ENCODE measurements at regions not wholly inside any gene's neighbourhood (a gene's known extent, or its start where the extent isn't known, plus 50 kb on each side); places are given as distances from the start of the nearest gene placed in this dataset.

DNA sequence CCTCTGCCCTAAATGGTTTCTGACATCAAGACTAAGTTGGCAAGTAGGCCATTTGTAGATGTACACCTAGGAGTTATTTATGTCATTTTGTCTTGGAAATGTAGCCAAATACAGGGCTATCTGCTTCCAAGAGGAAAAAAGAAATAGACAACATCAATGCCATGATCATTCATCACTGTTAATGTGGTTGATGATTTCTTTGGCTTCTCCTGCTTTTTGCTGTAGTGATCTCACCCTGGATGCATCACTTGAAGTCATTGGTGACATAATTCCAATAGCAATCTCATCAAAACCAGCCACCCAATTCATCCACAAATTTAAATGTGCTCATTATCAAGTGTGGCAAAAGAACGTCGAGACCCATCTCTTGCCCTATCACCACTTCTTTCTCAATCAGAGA lies 222.6 kb upstream of the PPARGC1A start:
- DNase-seq (ENCODE audit: low read depth in 2 of 2), result no peak

DNA sequence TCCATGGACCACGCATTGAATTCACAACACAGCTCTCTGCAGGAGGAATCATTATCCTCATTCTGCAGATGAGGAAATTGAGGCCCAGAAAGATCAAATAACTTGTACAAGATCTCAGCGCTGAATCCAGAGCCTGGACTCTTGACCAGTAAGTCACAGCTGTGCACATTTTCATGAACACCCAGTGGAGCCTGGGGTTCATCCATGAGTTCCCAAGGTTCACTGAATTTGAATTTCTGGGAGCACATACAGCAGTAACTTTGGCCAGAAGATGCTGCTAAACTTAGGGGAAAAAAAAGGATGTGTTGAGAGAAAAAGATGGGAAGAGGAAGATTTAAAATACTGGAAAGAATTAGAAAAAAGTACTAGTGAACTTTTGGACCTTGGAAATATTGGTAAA lies 218.7 kb upstream of the PPARGC1A start:
- DNase-seq (ENCODE audit: low read depth in 2 of 2), result no peak

DNA sequence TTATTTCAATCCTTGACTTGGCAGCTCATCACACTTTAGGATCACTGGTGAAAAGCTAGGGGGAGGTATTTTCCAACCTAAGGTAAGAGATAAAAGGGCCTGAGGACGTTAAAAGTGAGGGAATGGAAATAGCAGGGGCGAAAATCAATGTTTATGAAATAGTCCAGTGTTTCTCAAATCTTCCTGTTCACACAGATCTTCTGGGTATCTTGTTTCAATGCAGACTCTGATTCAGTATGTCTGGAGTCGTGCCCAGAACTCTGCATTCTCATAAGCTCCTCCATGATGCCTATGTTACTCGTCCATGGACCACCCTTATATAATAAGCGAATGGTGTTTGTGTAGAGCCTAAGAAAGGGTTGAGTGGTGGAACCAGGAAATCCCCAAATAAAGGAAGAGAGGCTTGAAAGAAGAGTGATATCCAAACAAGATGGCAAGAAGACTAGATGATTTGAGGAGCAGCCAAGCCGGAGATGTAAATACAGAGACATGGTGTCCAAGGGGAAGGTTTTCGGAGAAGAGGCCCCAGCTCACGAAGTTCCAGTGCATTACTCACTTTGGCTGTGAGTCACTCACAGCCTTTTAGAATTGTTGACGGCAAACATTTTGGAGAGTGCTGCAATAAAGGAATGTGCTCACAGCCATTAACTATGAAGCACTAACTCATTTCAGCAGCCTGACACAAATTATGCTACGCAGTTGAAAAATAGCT lies 215.6 kb upstream of the PPARGC1A start:
- DNase-seq (ENCODE audit: low read depth in 2 of 2), result peak; percentile 95

DNA sequence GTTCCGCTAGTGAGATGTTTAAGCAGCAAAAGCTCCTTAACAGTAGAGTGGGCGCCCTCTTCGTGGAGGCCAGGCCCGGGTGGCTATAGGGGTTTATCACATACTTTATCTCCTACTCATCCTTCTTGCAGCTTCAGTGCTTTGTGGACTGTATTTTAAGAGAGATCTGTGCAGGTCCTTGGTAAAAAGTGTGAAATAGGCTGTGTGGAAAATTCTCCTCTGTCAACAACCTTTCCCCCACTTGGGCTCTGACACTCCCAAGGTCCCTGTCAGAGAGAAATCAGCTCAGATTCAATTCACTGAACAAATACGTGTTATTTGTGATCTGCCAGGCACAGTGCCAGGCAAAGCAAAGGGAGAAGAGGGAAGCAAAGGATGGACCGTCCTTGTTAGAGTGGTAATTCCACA lies 214.3 kb upstream of the PPARGC1A start:
- DNase-seq (ENCODE audit: low read depth in 2 of 2), result no peak

DNA sequence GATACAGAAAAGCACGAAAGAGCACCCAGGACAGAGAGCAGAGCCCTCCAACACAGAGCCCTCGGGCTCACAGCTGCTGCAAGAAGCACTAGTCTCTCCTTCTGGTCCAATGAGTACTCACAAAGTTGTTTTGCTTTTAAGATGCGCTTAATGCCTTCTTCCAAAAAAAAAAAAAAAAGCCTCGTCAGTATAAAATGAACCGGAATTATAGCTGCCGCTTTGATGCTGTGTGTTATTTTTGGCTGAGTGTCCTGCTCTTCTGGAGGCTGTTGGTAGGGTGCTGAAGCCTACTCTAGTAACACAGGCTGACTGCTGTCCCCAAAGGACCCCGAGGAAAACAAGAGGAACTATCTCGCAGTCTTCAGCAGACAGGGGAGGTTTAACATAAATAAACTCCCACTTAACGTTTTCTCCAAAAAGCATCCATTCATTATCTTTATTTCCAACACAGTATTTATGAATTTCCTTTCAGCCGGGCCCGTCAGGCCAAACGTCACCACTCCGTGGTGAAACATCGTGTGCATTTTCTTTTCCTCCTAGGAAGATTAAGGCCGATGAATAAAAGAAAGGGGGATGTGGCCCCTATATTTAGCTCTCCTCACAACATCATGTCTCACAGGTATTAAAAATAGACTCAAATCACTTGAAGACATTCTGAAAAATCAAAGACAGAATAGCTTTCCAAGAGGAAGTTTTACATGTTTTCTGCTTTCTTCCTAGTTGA lies 213.7 kb upstream of the PPARGC1A start:
- DNase-seq (ENCODE audit: low read depth in 2 of 2), result no peak

DNA sequence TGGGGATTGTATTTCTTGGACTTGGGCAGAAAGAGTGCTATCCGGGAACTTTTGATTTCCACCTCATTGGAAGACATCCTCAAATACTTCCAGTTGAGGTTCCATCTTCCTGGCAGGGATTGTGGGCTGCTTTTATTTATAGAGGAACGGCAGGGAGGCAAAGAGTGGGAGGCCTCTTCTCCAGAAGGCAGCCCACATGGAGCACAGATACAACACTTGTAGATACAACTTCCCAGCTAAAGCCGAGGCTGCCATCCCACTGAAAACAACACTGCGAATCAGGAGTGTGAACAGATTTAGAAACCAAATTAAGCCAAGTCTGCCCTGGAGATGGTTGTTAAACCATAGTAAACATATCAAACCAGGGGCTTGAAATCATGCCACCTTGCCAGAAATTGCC lies 212.8 kb upstream of the PPARGC1A start:
- no peak for DNase-seq (ENCODE audit: low read depth in 2 of 2)

DNA sequence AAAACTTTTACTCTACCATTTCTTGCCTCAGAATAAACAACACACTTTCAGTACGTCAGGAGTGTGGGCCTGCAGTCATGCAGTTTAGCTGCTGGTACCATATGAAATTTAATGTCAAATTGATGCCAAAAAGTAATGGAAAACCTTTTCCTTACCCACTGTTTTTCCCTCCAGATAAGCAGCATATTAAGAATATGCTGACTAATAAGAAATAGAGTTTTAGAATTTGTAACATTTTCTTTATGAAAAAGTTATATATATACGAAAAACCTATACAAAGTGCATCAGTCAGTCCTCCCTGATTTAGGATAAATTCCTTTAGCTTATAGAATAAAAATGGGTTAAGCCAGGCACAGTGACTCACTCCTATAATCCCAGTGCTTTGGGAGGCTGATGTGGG lies 206.8 kb upstream of the PPARGC1A start:
- DNase-seq (ENCODE audit: low read depth in 2 of 2), result no peak

DNA sequence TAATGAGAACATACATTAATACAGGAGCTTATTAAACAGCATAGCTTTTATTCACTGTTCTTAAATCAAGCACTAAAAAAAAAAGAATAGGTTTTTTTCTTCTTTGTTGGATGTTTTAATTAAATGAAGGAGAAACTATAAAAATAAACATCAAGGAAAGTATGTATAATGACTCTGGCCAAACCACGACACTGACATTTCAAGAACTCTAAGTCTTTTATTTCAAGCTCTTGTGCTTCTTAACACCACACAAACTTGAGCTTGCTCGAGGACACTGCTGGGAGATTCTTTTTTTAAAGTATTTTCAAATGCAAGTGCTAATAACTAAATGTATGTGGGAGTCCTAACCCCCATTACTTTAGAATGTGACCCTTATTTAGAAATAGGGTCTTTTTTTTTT lies 204.9 kb upstream of the PPARGC1A start:
- DNase-seq (ENCODE audit: low read depth in 2 of 2), result no peak

DNA sequence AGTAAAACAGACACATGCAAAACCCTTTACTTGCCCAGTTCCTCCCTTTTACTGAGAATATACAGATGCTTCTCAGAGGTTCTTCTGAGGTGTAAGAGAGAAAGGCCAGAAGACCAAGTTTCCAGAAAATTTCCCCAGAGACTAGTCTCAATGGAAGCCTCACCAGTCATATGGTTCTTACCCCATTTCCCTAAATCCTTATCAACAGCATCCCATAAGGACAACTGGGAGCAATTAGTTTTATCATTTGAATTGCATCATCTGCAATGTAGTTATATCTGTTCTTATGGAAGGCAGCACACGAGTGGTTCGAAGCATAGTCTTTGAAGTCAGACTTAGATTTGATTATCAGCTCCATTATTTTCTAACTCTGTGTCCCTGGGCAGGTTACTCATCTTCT lies 203.6 kb upstream of the PPARGC1A start:
- no peak for DNase-seq (ENCODE audit: low read depth in 2 of 2)

DNA sequence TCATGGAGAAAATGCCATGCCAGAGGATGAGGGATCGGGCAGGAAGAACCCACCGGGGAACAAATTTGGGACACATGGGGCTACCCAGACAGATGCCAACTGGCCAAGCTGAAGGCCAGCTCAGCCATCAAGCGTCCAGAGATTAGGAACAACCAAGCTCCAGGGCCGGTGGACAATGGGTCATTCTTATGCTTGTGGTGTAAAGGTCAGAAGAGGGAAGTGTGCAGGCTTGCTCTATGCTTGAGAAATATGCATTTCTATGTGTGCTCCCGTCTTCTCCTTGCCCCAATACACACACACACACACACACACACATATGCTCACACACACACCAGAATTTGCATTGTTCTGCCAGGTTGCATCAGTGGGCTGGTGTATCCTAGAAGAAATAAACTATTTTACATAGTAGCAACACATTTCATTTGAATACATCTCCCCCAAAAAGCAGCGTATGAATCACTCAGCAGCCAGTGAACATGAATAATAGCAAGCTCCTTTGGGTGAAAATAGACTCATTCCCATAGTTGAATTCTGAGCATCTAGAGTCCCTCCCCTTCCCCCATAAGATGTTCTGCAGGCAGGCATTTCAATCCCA lies 201.9 kb upstream of the PPARGC1A start:
- peak in 1 of 2 experiments; percentile 40 for DNase-seq (ENCODE audit: low read depth in 2 of 2)

DNA sequence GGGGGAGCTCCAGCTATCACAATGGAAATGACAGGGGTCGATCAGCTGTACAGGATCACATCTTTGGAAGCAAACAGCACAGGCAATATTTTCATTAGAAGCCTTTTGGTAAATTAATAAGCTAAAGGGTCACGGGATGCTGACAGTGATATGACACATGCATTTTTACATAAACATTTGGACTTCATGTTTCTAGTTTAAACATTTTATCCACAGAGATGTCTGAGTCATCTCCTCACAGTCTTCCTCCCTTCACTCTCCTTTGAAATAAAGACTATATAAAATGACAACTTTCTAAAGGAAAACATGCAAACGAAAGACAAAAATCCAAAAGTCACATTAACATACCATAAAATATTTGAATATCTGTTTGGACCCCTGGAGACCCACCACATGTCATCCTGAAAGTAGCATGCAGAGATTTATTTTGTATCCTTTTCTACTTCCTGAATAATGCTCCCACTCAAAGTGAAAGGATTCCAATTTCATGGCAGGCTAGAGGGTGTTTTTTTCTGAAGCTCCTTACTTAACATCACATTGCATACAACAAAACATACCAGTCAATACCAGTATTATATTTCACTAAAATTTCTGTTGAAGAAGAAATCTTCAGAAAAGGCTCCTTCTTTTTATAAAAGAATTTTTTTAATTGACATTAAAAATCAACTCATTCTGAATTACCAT lies 200.1 kb upstream of the PPARGC1A start:
- peak; percentile 54 to 60 for DNase-seq (ENCODE audit: low read depth in 2 of 2)

DNA sequence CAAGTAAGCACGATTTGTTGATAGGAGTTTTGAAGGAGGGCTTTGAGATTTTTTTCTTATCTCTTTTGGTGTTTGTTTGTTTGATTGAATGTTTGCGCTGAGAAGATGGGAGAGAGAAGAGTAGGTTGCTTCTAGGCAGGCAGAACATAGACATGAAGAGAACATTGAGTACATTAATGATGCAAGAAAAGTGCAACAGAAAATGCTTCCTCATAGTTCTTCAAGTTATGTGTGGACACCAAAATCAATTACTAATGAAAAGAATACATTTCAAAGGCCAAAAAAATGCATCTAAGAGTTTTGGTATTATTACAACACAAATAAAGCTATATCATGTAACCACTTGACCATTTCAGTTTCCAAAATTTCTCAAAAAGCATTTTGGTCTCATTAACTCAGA lies 191.0 kb upstream of the PPARGC1A start:
- DNase-seq (ENCODE audit: low read depth in 2 of 2), result no peak

DNA sequence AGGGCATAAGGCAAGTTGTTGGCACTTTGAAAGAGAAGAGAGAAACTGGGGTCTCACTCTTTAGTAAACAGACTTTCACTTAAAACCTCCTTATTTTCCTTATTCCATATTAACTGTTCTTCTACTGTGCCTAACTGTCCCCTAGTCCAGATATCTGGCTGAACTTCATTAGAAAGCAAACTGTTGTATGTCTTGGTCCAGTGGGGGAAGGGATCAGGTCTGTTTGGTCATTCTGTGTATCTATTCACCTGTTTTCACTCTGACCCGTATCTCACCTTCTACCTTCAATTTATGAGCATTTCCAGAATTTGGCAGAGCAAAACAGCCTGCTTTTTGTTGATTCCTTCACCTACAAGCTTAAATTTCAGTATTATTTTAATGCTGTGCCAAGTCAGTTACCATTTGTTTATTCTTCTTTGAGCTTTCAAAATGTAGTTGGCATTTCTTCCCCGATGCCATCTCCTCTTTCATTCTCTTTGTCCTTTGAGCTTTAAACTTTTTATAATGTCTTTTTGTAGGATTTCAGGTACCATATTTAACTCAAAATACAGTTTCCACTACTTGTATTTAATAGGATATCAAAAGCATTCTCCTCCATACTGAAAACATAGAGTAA lies 188.6 kb upstream of the PPARGC1A start:
- DNase-seq (ENCODE audit: low read depth in 2 of 2), result no peak

DNA sequence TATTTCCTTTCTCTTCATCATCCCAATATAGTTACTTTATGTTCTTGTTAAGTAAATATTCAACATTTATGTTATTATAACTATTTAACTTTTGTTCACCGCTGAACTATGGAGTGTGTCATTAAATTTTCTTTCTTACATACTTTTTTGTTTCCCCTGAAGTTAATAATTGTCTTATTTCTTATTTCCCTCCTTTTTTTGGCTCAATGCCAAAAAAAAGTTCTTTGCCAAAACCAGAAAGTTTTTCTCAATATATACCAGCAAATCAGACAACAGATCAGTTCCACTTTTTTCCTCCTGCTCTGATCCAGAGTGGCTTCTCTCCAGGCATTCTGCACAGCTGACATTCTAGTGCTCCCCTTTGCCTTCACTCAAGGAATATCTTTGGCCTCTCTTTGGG lies 187.0 kb upstream of the PPARGC1A start:
- DNase-seq (ENCODE audit: low read depth in 2 of 2), result no peak

DNA sequence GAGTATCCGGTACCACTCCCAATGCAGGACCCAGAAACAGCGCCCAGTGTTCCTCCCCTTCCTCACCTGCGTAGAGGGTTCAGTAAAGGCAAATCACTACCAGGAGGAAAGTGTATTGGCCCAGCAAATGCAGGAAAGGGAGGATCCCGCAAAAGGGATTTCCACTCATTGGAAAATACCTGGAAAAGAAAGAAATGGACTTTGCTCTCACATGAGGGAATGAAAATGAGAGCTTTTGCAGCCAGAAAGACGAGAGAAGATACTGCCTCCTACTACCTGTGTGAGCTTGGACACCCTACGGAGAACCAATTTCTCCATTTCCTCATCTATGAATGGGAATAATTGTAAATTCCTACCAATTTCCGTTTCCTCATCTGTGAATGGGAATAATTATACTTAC lies 184.1 kb upstream of the PPARGC1A start:
- DNase-seq (ENCODE audit: low read depth in 2 of 2), result no peak

DNA sequence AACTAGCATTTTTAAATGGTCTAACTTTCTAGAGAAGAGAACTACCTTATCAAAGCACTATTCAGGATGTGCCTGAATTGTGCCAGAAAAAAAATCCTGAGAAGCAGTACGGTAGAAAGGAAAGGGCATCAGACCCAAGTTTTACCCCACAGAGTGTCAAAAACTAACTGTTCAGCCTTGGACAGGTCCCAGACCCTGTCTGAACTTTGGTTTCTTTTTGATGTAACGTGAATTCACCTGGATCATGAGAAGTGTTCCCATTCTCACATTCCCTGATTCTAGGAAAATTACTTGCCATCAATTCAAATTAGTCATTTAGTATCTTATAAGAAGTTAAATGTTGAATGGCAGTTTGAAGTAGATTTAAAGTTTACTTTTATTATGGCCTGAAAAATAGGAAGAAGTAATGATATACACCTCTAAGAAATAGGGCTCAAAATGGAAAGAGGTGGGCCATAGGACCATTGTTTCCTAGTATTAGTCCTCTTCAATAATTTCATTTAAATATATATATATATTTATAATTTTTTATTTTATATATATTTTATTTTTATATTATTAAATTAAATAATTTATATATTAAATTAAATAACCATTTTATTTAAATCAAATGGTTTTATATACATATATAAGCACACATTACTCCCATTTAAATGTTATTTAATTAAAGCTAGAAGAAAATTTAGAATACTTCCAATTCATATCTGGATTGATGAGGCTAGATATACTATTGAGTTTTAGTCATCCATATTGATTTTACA lies 181.9 kb upstream of the PPARGC1A start:
- no peak for DNase-seq (ENCODE audit: low read depth in 2 of 2)

DNA sequence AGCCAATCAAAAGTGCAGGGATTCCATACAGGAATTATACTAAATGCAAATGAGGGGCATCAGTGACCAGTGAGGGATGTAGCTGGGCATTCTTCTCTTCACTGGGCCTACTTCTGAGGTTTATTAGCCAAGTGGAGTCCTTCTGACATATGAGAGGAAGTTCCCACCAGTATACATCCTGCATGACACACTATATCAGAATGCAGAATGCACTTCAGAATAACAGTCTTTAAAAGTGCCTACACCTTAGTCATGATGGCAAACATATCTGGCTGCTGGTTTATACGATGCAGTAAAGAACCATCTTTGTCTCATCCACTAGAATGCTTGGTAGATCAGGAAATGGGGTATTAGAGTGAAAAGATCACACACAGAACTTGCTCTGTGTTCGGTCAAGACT lies 180.3 kb upstream of the PPARGC1A start:
- DNase-seq (ENCODE audit: low read depth in 2 of 2), result peak; percentile 37 to 45

DNA sequence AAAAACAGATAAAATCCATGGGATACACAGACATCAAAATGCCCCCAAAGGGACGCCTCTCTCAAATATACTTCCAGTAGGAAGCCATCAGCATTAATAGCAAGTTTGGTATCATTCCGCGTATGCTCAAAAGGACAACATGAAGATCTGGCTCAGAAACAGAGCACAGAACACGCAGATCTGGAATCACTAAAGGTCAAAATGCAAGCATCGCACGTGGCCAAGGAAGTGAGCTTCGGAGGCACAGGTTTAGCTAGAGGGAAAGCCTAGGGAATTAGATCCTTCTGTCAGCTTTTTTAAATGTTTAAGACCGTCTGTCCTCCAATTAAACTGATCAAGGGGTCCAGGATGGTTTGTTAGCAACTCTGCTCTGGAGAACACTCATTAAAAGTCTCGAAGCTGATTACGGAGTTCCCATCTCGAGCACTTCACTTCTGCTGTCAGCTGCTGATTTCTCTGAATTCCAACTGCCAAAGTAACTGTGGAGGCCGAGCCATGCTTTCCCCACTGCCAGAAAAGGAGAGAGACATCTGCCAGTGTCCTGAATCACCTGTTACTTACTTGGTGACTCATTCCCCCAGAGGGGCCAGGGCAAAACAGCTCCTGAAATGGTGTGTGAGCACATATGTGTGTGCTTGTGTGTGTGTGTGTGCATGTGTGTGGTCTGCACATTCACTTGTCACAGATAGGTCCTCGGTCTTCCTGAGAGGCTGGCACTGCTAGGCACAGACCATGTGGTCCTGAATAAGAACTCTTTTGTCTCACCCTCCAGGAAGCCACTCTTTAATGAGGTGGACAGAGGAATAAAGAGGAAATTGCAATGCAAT lies 177.7 kb upstream of the PPARGC1A start:
- DNase-seq (ENCODE audit: low read depth in 2 of 2), result peak in 1 of 2 experiments; percentile 18

DNA sequence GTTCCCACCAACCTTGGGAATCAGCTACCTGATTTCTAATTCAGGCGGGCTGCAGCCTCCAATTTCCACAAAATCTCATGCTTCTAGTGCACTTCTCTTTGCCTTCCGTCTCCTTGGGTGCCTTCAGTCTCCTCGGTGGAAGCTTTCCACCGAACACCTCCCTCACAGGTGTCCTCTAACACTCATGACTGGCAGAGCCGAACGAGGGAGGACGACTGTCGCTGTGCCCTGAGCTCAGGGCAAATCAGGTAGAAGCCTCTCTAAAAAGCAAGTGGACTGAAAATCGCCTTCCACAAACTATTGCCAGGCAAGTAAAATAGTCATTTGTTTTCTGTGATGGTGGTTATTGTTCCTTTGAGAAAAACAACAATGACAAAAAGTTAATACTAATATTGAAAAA lies 176.1 kb upstream of the PPARGC1A start:
- no peak for DNase-seq (ENCODE audit: low read depth in 2 of 2)

DNA sequence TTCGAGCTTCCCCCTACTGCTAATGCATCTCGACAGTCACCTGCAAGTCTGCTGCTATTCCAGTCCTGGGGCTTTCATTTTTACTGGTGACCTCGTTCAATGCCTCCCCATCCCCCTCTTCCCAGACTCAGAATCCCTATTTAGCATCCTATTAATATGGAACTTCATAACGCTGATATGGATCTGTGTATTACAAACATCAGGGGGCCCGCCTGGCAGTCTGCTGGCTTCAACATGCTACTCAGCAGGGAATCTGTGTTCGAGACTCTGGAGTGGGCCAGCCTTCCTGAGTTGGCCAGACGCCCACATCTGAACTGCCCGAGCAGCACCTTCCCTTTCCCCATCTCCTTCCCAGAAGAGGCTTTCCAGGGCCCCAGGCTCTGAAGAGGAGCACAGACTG lies 173.9 kb upstream of the PPARGC1A start:
- no peak for DNase-seq (ENCODE audit: low read depth in 2 of 2)

DNA sequence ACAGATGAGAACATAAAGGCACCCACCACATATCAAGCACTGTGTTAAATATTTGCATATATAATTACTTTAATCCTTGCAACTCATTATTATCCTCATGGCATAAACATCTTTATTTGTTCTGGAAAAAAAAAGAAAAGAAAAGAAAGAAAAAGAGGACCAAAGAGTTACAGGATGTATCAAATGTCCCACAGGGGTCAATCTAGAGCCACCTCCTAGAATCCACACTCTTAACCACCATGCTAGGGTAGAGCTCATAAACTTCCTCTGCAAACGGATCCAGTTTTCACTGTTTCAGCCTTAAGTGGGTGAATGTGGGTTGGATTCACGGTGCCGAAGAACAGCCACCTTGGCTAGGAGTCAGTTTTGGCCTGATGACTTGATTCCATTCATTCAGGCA lies 171.1 kb upstream of the PPARGC1A start:
- no peak for DNase-seq (ENCODE audit: low read depth in 2 of 2)

All from fibroblast of skin of left biceps (primary cell).